ENCODE measurements at regions not wholly inside any gene's neighbourhood (a gene's known extent, or its start where the extent isn't known, plus 50 kb on each side); places are given as distances from the start of the nearest gene placed in this dataset.
"Not testable (repeated sequence)": the region's sequence is repeated elsewhere in the genome, so short reads cannot be mapped to it uniquely, and the experiment has no call there.

DNA sequence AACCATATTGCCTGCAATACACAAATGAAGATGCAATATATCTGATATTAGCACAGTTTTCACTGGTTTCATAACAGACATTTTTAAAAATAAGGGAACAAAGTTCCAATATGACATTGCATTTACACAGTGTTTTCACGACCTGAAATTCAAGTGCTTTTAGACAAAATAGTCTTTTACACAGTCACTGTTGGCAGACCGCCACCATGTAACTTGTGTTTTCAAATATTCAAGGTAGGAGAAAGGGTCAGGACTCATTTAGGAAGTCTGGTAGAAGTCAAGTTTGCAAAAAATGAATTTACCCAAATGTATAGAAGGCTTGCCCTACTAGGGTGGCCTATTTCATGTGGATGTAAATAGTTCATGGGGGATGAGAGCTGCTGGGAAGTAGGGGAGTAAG lies 98.1 kb upstream of the TAS2R1 start:
- ATAC-seq: no peak
- no peaks in the 10 kb centered on the region for H3K9me3 ChIP-seq
- no peaks in the 10 kb centered on the region for H3K4me1 ChIP-seq
- H3K27ac ChIP-seq: no peak overlapping the region
- no peak overlapping the region for H3K4me3 ChIP-seq
- H3K27me3 ChIP-seq: no peaks in the 10 kb centered on the region
- TF ChIP-seq, protein P1, sequence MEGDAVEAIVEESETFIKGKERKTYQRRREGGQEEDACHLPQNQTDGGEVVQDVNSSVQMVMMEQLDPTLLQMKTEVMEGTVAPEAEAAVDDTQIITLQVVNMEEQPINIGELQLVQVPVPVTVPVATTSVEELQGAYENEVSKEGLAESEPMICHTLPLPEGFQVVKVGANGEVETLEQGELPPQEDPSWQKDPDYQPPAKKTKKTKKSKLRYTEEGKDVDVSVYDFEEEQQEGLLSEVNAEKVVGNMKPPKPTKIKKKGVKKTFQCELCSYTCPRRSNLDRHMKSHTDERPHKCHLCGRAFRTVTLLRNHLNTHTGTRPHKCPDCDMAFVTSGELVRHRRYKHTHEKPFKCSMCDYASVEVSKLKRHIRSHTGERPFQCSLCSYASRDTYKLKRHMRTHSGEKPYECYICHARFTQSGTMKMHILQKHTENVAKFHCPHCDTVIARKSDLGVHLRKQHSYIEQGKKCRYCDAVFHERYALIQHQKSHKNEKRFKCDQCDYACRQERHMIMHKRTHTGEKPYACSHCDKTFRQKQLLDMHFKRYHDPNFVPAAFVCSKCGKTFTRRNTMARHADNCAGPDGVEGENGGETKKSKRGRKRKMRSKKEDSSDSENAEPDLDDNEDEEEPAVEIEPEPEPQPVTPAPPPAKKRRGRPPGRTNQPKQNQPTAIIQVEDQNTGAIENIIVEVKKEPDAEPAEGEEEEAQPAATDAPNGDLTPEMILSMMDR (IDR thresholded peaks at IDR 0.05): no peak
- no peak for TF ChIP-seq EP300 (IDR thresholded peaks at IDR 0.05)
- TF ChIP-seq POLR2A (IDR thresholded peaks at IDR 0.05): no peak
- TF ChIP-seq POLR2AphosphoS5 (IDR thresholded peaks at IDR 0.05): no peak
- H3K36me3 ChIP-seq: no peaks in the 10 kb centered on the region
- 75 to 76% methylated on average over 2 of the region's 2 CpGs for WGBS, 2 donors (ENCODE audit: low coverage in 1 of 2)

DNA sequence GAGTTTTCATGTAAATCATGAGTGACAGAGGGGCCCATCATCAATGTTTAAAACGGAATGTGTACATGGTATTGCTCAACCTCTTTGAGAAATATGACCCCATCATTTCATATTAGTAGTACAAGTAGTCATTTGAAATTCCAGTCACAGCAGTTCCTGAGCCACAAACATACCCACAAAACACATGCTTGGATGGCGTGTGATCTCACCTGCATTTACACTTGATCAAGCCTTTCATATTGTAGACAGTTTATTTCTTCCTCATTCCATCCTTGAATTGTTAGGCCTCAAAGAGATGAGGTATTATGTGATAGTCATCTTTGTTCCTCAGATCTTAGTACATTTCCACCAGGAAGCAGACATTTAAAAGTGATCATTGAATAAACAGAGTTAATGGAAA lies 96.8 kb upstream of the TAS2R1 start:
- Histone ChIP-seq H3K4me1 (no peaks in the 10 kb centered on the region), H3K27ac (no peak overlapping the region), H3K36me3 (no peaks in the 10 kb centered on the region), H3K4me3 (no peak overlapping the region), H3K9me3 (no peaks in the 10 kb centered on the region), H3K27me3 (no peaks in the 10 kb centered on the region)
- no peak for ATAC-seq
- 76 to 100% methylated on average over 1 to 2 of the region's 2 CpGs for WGBS, 2 donors (ENCODE audit: low coverage in 1 of 2)
- TF ChIP-seq POLR2AphosphoS5 (IDR thresholded peaks at IDR 0.05) (no peak), POLR2A (IDR thresholded peaks at IDR 0.05) (no peak), EP300 (IDR thresholded peaks at IDR 0.05) (no peak)
- TF ChIP-seq, protein P1 (IDR thresholded peaks at IDR 0.05): no peak

DNA sequence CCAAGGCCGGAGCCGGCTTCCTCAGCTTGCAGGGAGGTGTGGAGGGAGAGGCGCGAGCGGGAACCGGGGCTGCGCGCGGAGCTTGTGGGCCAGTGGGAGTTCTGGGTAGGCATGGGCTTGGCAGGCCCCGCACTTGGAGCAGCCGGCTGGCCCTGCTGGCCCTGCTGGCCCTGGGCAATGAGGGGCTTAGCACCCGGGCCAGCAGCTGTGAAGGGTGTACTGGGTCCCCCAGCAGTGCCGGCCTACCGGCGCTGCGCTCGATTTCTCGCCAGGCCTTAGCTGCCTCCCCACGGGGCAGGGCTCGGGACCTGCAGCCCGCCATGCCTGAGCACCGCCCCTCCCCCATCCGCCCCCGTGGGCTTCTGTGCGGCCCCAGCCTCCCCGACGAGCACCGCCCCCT lies 95.1 kb upstream of the TAS2R1 start:
- H3K27ac ChIP-seq, H3K4me1 ChIP-seq, ATAC-seq, H3K9me3 ChIP-seq, H3K4me3 ChIP-seq, H3K27me3 ChIP-seq, H3K36me3 ChIP-seq: not testable (repeated sequence)
- no CpG with 5 or more reads among the region's 28 CpGs for WGBS, 2 donors (ENCODE audit: low coverage in 1 of 2)

DNA sequence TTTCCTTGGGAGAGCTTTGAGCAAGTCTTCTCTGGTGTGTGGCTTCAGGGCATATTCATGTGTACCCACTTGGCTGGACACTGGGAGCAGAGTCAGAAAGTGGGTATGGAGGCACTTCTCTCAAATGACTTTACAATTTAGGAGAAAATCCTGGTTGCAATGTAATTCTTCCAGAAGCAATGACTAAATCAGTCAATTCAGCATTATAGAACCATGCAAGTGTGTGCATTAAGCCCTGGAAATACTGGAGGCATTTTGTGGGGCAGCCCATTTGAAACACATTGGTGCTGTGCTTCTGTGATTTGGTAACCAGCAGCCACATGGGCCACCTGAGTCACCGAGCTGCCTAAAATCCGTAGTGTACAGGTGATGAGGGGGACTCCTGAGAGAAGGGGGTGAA lies 94.6 kb upstream of the TAS2R1 start:
- WGBS, 2 donors (ENCODE audit: low coverage in 1 of 2): 90% methylated on average over 2 of the region's 2 CpGs; no CpG with 5 or more reads in 1 of the 2 donors
- Histone ChIP-seq H3K36me3 (no peaks in the 10 kb centered on the region), H3K4me3 (no peak overlapping the region), H3K9me3 (no peaks in the 10 kb centered on the region), H3K27me3 (no peaks in the 10 kb centered on the region), H3K27ac (no peak overlapping the region), H3K4me1 (no peaks in the 10 kb centered on the region)
- no peak for TF ChIP-seq EP300 (IDR thresholded peaks at IDR 0.05)
- no peak for TF ChIP-seq POLR2A (IDR thresholded peaks at IDR 0.05)
- TF ChIP-seq, protein P1 (IDR thresholded peaks at IDR 0.05): no peak
- no peak for TF ChIP-seq POLR2AphosphoS5 (IDR thresholded peaks at IDR 0.05)
- no peak for ATAC-seq

DNA sequence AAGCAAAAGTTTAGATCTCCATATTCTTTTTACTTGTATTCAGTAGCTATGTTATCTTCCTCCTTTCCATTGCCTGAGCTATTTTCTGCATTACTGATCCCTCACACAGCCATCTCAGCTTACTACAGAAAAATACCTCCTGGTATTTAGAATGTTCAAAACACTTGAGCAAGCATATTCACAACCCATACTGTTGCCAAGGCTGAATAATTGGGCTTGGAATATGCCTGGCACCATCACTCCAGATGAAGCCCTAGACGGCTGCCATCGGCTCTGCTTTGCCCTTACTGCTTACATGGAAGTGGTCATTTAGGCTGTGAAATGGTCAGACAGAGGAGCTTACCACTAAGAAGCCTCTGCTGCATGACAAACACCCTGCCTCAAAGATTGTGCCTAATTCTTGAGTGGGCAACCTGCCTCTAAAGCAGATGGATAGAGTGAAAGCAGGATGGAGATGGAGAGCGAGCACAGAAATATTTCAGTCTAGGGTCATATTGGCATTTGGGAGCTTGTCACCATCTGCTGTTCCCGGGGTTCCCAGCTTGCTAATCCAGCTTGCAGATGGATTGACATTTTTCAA lies 92.5 kb upstream of the TAS2R1 start:
- no peaks in the 10 kb centered on the region for H3K36me3 ChIP-seq
- no peak for ATAC-seq
- no peaks in the 10 kb centered on the region for H3K9me3 ChIP-seq
- no peak overlapping the region for H3K4me3 ChIP-seq
- no peaks in the 10 kb centered on the region for H3K4me1 ChIP-seq
- 89 to 90% methylated on average over 2 of the region's 4 CpGs for WGBS, 2 donors (ENCODE audit: low coverage in 1 of 2)
- TF ChIP-seq POLR2AphosphoS5 (IDR thresholded peaks at IDR 0.05): no peak
- TF ChIP-seq, protein P1 (IDR thresholded peaks at IDR 0.05): no peak
- TF ChIP-seq EP300 (IDR thresholded peaks at IDR 0.05): no peak
- no peak for TF ChIP-seq POLR2A (IDR thresholded peaks at IDR 0.05)
- no peak overlapping the region for H3K27ac ChIP-seq
- H3K27me3 ChIP-seq: no peaks in the 10 kb centered on the region

Measured in gastroesophageal sphincter (tissue), 4 donors.